GM12873 (cell line): ENCODE measurements at regions not wholly inside any gene's neighbourhood (a gene's known extent, or its start where the extent isn't known, plus 50 kb on each side); places are given as distances from the start of the nearest gene placed in this dataset.

Experiments used
- TF ChIP-seq, protein P1 (sequence below): IDR thresholded peaks from 2 replicates; pipeline ENCODE4 v1.5.1; 2012; ENCODE audit warnings: low read depth, mild to moderate bottlenecking, moderate library complexity, low read length, control low read depth; ENCODE audit not compliant: insufficient read depth; ENCODE audit errors: missing control alignments

DNA sequence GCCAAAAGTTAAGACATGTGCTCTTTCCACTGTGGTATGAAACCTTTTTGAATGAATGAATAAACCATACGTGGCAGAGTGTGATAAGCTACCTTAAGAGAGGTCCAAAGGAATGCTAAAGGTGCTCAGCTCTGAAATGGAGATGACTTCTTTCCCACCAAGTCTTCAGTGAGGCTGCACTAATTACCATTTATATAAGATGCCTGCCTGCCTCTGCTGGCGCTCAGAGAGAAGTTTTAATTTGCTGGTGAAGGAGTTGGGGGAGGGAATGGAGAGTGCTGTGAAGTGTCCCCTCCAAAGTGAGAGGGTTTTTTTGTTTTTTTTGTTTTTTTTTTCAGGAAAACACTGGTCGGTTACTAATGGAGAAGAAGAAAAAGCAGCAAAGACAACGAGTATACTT lies 559.0 kb downstream of the OMA1 start:
- TF ChIP-seq, protein P1, sequence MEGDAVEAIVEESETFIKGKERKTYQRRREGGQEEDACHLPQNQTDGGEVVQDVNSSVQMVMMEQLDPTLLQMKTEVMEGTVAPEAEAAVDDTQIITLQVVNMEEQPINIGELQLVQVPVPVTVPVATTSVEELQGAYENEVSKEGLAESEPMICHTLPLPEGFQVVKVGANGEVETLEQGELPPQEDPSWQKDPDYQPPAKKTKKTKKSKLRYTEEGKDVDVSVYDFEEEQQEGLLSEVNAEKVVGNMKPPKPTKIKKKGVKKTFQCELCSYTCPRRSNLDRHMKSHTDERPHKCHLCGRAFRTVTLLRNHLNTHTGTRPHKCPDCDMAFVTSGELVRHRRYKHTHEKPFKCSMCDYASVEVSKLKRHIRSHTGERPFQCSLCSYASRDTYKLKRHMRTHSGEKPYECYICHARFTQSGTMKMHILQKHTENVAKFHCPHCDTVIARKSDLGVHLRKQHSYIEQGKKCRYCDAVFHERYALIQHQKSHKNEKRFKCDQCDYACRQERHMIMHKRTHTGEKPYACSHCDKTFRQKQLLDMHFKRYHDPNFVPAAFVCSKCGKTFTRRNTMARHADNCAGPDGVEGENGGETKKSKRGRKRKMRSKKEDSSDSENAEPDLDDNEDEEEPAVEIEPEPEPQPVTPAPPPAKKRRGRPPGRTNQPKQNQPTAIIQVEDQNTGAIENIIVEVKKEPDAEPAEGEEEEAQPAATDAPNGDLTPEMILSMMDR: no peak

DNA sequence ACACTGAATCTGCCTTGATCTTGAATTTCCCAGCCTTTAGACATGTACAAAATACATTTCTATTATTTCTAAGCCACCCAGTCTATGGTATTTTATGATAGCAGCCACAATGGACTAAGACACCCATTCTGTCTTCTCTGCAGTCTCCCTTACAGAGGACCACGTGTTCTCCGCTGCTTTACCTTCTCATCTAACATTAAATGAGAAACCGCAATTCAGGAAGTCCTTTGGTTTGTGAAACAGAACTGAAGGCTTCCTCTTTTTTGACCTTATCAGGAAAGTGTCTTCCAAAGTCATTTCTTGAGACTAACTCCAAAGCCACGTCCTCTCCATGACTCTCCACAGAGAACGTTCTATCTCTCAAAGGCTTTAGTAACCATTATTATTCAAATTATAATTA lies 560.1 kb downstream of the OMA1 start:
- TF ChIP-seq, protein P1: no peak

DNA sequence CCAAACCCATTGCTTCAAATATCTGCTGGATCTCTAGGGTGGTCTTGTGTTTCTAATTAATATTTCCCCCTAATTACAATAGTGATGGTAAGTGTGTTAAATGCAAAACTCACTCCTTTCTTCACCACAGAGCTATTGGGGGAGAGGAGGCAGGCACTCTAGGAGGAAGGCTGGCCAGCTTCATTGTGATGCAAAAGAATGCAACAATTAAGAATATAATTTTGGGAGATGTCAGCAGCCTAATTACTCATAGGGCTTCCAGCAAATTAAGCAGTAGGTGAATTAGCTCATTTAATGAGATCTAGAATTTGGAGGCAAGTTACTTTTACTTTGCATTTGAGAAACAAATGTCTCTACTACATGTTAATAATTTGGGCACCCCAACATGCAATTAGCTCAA lies 560.4 kb upstream of the DAB1 start:
- TF ChIP-seq, protein P1: no peak

DNA sequence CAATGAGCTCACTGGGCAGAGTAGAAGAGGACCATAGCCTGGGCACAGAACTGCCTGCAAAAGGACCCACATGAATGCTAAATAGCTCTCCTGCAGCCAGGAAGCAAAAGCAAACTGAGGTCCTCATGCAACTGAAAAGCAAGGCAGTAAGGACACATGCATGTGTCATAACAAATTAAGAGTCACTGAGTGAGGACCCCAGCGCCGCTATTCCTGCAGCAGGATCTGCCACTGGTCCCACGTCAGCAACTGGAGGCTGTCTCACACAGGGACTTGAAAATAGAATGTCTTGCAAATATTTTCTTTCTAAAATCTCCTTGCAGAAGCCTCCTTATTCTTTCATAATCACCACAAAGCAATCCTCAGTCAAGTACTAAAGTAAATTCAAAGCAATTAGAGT lies 559.6 kb upstream of the DAB1 start:
- TF ChIP-seq, protein P1: no peak

DNA sequence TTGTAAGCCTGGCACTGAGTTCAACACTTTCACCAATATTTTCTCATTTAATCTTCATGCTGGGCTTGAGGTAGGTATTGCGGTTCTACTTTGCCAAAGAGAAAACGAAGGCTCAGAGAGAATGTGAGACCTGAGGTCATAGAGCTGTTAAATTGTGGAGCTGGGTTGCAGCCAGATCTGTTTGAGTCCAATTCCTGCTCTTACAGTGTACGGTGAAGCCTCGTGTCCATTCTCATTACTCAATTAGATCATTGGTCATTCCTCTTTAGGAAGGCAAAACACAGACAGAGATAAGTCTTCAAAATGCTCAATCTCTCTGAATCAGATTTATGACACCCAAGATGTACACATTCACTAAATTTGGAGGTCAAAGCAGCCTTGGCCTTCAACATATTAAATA lies 559.0 kb upstream of the DAB1 start:
- TF ChIP-seq, protein P1: no peak

DNA sequence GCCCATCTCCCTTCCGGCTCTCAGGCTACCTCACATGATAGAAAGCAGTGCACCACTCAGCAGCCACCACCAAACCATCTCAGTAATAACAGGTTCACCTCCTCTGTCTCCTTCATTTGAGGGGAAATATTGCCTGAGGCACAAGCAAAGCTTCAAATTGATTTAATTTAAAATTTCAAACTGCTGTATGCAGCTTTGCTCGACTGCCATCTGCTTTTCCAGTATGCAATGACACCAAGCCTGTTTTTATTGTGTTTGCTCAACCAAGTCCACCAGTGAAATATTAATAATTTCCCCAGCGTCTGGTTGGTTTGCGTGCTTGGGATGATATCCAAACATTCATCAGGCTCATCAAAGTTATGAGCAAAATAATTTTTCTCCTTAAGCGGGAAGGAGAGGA lies 552.4 kb upstream of the DAB1 start:
- TF ChIP-seq, protein P1: no peak

DNA sequence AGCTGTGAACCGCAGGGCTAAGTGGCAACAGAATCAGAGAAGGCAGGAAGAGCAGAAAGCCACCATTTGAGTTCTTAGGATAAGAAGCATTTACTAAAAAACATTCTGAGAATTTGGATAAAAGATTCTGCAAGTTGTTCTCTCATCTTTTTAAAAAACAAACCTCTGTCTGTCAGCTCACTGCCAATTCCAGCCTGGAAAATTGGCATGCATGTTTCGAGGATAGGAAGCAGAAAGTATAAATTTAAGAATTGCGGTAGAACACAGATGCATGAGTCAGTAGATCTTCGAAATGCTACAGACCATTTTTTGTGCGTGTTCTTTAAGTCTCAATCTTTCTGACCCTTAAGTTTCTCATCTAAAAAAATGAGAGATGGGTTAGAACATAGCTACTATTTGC lies 544.5 kb upstream of the DAB1 start:
- TF ChIP-seq, protein P1: no peak
